SKM-1 (cell line): ENCODE measurements at regions not wholly inside any gene's neighbourhood (a gene's known extent, or its start where the extent isn't known, plus 50 kb on each side); places are given as distances from the start of the nearest gene placed in this dataset.
A peak's percentile ranks its signal among the peaks of the same experiment; 100 is the strongest.

Experiments
- DNase-seq: peaks from one replicate; lab custom pipeline; 2025; ENCODE audit not compliant: unreplicated experiment; lab: John Stamatoyannopoulos, UW

DNA sequence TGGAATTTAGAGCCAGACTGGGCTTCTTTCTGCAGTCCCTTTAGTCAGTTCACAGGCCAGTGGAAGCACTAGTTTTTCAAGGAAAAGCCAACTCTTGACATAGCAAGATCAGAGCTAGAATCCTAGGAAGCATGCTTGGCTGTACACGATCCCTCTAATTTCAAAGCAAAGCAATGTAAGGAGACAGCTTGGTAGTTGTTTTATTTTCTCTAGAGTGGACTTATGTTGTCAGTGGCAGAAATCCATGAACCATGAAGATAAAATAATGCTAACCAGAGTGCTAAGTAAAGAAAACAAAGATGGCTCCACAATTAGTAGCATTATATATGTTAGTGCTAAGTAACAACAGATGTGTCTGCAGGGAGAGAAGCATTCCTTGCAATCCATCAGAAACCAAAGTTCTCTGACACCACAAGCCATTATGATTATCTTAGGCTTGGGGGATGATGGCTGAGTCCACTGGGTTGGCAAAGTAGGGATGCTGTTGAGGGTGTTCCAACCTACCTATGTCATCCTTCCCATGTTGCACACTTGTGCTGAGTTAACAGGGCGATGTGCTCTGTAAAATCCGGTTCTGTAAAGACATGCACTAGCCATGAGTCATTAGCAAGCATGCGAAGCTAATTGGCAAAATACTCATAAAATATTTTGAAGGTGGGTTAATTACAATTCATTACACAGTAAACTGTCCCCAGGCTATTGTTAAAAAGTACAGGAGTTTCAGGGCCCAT lies 115.2 kb downstream of the BMP2 start:
- DNase-seq: no peak

DNA sequence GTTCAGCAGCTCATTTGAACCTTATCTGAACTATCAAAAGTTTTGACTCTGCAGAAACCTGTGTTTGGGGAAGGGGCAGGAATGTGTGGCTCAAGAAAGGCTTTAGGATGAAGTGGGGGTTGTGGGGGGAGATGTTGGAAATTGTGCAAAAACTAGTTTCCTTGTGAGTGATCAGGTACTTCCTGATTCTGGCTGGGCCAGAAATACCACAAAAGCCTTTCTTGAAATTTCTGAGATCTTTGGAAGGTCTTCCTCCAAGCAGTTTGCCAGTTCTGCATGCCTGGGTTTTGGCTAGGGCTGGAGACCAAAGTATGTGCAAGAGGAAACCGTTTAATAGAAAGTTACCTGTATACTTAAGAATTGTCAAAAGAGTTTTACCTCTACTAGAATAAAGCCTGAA lies 116.6 kb downstream of the BMP2 start:
- peak; percentile 27 for DNase-seq

DNA sequence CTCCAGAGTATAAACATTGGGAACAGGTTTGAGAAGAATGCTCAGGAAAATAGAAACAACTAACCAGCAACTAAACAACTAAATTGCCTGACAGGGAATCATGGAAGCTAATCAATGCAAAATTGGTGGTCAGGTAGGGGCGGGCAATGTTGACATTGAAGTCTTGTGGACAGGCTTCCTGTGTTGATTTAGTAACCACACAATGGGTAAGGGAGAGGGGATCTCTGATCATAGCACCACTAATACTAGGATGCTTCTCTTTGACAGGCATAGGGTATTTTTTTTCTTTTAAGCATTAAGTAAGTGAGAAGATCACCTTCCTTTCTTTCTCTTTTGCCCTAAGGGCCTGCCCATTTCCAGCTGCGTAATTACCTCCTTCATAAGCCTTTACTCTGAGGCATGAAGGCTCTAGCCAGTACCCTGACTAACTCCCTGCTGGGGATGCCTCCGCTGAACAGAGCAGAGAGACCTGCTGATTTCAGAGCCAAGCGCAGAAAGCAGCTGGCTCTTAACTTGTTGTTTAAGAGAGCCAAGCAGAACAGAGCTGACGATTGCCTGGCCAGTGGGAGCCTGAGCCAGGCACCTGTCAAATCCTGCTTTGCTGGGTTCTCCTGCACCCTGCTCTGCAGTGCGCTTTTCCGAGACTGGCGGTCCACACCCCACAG lies 118.7 kb downstream of the BMP2 start:
- DNase-seq: no peak

DNA sequence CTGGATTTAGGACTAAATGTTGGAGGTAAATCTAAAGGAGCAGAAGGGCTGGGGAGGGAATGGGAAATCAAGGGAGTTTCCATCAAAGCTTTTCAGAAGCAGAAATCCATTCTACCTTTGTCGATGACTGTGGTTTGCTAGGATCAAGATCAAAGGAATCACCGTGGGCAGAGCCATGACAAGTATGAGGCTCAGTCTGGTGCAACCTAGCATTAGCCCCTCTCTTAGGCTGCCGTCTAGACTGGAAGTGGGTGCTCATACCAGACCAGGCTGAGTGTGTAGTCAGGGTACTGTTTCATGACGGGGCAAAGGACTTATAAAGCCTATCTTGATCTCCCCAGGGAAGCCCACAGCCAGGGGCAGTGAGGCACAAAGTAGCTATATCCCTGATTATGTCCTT lies 120.5 kb downstream of the BMP2 start:
- DNase-seq: no peak

DNA sequence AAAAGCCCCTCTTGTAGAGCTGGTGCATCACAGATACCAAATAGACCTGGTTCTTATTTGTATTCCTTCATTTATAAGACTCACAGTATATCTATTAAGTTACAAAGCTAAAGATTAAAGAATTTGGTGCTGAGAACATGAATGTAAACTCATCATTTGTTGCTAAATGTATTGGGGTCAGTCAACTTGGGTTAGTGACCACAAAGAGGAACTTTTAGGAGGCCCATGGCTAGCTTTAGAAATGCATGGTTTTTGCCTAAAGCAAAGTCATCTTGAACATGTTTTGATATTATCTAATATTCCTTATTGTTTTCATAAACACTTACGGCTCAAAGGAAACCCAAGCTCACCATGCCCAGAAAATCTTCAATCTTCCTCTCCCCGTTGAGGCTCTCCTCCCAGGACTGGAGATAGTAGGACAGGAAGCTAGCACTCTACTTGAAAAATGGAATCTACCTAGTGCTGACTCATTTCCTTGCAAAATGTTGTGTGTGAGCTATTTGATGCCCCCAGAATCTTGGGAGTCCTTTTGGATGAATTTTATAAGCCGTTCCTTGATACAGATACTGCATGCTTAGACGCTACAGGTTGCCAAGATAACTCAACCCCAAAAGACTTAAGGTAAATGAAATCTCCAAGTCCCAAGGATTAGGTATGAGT lies 121.4 kb downstream of the BMP2 start:
- peak; percentile 13 for DNase-seq

DNA sequence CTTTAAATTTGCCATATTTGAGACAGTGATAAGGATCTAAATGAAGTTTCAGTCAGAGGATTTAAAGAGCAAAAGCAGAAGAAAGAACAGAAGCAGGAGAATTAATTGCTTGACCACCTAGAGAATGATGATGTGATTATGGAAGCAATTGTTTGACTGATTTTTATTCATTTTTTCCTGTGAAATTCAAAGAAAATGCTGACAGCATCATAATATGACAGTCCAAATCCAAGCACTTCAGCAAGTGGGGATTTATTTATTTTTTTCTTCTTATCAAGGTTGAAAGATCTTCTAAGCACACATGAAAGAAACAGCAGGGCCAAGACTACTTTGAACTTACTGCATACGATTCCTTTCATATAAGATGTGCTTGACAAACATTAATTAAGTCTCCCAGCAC lies 125.2 kb downstream of the BMP2 start:
- DNase-seq: no peak

DNA sequence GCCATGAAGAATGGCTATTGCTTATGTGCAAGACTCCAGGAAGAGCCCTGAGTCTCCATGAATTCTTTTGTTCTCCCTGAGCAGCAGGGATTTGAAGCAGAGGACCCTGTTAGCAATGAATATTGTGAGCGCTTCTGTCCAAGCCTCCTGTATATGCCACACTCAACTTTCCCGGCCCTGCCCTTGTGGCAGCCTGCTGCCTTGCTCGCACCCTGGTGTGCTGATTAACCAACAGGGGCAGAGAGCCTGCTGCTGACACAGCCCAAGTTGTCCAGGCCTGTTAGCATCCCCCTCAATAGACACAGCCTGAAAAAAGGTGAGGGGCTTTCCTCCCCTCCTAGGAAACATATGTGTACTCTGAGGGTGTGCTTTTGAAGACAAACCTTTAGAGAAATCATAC lies 131.4 kb downstream of the BMP2 start:
- no peak for DNase-seq

DNA sequence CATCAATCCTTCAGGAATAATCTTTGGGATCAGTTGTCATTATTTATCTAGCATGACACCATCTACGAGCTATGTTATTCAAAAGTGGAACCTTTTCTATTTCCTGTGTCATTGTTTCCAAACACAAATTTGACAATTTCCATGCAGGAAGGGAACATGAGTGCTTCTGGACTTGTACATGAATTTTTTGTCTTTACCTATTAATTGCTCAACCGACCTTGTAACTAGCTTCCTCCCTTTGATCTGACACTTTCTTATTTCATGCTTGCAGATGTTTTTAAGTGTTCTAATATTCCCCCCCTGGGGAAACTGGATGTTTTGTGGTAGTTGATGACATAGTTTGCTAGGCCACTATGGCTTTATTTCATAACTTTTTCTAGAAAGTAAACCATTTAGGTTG lies 139.4 kb downstream of the BMP2 start:
- no peak for DNase-seq

DNA sequence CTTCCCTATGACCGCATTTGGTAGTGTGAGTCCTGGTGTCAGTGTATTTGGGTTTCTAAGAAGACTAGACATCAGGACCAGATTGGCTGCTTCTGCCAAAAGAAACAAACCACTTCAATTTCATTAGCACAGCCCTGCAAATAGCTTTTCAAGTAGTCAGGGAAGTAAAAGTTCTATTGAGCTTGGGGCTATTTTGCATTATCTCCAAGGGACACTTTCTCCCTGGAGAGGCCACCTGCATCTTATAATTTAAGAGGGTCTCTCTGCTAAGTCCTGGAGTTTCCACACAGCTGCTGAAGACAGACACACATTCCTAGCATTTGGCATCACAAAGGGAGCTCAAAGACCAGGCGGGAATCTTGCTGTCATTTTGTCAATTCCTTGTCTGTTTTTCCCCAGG lies 141.2 kb downstream of the BMP2 start:
- DNase-seq: no peak

DNA sequence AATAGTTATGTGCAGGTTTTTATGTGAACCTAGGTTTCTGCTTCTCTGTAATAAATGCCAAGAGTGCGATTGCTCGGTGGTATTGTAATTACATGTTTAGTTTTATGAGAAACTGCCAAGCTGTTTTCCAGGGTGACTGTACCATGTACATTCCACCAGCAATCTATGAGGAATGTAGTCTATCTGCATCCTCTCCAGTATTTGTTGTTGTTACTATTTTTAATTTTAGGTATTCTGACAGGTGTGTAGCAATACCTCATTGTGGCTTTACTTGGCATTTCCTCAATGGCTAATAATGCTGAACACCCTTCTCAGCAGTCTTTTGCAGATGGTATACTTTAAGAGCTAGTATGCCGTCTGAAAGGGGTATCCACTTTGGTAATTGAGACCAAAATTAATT lies 142.1 kb downstream of the BMP2 start:
- no peak for DNase-seq

DNA sequence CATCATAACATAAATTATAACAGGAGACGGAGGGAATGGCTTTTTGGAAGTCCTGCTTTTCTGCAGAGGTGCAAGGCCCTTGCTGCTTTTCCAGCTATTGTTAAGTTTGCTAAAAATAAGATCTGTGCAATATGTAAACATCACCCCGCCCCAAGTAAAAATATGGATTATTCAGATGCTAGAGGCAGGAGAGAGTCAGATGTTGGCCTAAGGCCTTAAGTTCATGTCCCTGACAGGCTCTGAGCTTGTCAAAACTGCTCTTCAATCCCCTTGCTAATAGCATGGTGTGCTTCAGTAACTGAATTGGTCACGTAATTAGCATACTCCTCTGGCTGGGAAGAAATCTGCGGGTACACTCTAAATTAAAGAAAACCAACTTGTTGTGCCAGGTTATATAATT lies 147.5 kb downstream of the BMP2 start:
- DNase-seq: no peak

DNA sequence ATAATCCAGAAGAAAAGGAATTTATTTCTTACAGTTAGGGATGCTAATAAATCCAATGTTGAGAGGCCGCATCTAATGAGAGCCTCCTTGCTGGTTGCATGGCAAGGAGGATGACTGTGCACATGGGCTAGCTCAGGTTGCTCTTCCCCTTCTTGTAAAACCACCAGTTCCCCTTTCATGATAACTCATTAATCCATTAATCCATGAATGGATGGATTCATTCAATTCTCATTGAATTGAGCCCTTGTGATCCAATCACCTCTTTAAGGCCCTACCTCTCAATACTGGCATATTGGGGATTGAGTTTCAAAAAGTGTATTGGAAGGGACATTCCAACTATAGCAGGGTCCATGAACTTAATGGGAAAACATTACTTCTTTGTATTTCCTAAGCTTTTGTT lies 149.5 kb downstream of the BMP2 start:
- no peak for DNase-seq

DNA sequence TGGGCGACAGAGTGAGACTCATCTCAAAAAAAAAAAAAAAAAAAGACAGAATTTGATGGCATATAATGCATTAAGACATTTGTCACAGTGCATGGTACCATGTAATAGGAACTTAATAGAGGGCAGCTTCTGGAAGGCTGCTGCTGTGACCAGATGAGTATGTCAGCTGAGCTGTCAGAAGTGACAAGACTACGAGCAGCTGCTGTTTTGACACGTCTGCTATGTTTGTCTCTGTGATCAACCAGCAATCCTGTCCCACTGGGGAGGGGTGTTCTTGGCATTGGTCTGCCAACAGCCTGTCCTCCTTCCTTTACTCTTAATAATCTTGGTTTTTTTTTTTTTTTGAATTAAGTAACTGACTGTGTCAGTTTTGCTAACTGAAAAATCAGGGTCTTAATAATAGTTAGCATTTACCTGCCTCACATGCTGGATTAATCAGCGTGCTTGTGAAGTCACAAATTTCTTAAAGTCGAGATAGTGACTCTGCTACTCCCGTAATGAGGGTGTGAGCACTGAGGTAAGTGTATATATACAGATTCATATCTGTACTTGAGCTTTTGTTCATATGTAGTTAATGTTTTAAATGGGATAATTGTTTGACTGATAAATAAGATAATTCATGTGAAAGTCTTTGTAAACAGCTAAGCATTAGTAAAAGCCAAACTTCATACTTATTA lies 152.4 kb downstream of the BMP2 start:
- DNase-seq: no peak

DNA sequence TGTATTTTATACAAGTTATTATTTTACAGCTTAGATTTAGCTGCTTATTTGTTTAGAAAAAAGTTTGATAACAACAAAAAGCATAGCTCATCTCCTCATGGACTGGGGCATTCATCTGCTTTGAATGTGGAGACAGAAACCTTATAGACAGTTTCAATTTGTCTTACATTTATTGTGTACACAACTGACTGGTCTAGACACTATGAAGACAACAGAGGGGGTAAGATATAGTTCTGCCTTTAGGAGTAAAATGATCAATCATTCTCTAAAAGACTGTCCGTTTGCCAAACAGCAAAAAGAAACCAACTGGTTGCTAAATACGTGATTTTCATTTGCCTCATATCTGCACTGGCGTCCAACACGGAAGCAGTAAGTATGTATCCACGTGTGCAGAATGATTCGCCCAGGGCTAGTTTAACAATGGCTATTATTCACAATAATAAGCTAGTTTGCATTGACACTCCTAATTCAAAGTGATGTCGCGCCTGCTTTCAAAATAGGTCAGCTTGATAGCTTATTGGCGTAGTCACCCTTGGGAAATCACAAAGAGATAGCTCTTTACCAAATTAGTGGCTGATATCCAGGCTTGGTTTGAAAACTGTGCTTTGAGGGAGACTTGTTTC lies 153.6 kb downstream of the BMP2 start:
- no peak for DNase-seq

DNA sequence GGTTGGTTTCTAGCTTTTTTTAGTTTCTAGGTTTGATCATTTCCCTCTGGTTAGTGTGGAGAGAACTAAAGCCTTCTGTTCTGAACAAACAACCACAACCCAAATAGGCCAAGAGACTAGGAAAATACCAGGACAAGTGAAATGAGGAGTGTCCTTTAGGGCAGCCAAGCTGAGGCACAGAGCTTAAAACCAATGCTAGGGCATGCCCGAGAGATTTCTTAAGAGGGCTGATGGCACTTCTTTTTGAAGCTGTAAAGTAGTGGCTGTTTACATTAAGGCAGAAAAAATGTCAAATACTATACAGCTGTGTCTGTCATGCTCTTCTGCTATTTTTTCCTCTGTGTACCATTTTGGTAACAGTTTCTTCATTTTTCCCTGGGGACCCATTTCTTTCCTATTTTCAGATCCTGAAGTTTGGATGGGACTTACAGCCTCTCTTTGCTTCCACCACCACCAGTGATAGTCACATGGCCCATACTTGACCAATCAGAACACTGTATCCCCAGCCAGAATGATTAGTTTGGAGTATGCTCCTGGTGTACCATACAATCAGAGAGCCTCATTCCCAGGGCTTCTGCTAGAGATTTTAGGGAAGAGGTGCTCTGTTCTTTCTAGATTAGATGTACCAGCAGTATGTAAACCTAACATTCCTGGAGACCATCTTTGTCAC lies 154.4 kb downstream of the BMP2 start:
- DNase-seq: no peak

DNA sequence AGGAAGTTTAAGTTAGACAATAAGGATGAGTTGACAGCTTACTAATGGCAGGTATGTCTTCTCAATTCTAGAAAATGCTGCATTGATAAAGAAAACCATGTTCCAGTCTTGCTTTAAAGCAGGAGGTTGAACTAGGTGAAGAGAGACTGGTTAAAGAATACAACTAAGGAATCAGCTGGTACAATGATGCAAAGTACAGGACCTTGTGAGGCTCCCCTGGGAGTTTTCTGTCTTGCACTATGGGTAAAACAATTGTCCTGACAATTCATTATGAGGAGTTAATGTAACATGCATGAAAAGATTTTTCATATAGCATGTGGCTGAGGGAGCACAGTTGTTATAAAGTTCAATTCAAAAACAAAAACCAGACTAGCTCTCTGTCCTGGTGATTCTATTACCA lies 157.2 kb downstream of the BMP2 start:
- no peak for DNase-seq

DNA sequence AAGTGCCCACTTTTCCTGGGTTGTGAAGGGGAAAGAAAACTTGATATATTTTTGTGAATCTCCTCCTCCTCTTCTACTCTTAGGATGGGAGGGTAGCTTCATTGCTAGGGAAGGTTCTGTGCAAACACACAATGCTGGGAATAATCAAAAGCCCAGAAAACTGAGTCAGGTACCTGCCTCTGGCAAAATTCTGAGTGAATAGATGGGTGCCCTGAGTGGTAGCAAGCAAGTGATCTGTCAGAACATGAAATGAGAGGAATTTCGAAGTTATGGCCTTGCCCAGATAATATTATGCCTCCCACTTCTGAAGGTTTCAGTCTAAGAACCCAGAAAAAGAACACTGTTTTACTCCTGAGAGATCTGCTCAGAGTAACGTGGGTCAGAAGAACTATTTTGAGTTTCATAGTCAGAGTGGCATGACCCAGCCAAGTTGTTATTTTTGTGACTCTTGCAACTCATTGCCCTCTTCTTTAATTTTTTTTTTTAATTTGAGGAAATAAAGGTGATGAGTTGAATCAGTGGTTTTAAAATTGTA lies 158.3 kb downstream of the BMP2 start:
- no peak for DNase-seq

DNA sequence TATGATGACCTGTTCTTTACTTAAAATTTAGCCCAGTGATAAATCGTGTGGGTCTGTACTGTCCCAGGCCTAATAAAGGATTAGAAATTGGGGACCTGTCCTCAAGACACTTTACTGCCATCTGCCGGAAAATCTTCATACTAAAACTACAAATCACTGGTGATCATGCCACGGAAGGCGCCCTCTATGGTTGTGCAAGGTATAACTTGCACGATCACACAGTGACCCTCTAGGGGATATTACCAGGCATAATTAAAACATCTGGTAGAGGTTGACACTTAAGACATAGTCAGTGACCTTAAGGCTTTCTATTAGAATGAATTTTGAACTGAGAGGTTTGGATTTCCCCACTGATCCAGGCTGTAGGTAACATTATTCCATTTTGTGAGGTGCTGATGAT lies 172.6 kb downstream of the BMP2 start:
- DNase-seq: no peak

DNA sequence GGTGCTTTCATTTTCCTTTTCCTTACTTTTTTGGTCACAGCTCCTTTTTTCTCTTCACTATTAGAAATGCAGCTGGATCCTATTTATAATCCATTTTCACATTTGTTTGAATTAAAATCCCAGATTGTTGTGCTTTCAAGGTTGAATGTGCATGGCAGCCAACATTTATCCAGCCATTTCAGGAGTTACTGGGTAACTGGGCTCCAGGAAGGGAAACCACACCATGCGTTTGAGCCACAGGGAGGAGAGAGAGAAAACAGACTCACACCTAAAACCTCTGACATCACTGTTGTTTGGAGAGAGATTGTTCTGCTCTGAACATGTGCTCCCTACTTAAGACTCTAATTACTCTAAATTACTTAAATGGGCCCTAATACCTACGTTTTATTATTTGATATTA lies 173.4 kb downstream of the BMP2 start:
- DNase-seq: no peak

DNA sequence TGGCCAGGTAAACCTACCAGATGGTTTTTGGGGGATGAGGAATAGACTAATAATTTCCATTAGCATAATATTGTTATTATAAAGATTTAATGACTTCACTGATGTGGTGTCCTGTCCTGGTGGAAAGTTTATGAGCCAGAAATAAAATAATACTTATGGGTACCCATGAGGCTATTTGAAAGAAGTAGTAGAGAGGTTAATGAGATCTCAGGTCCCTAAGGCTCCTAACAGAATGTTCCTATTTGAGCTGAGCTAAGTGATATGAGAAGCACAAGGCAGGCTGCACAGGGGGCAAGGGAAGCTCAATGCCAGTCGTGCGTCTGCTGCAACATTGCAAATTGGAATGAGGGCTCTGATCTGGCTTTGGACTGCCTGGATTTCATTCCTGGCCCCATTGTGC lies 174.1 kb downstream of the BMP2 start:
- DNase-seq: no peak

DNA sequence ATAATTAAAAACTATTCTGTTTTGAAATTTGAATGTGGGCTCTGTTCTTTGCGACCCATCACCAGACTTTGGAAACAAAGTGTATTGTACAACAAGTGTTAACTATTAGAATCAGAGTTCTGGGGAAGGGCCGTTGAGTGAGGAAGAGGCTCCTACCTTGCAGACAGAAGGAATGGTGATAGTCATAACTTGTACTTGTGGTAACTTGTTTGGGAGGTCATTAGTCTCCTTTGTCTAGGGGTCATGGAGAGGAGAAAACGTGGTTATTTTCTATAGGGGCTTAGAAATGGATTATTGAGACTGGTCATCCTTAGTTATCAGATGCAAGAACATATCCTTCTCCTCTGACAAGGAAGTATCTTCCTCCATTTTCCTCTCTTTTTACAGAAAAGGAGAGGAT lies 174.8 kb downstream of the BMP2 start:
- DNase-seq: no peak
